ENCODE measurements at regions not wholly inside any gene's neighbourhood (a gene's known extent, or its start where the extent isn't known, plus 50 kb on each side); places are given as distances from the start of the nearest gene placed in this dataset.

GRCh38 chr5:160492565-160492964 lies 70.9 kb downstream of the PTTG1 start:
- no peak for TF ChIP-seq POLR2A (IDR thresholded peaks at IDR 0.05)
- no peak for TF ChIP-seq CTCF (IDR thresholded peaks at IDR 0.05)
